ENCODE measurements at regions not wholly inside any gene's neighbourhood (a gene's known extent, or its start where the extent isn't known, plus 50 kb on each side); places are given as distances from the start of the nearest gene placed in this dataset.

DNA sequence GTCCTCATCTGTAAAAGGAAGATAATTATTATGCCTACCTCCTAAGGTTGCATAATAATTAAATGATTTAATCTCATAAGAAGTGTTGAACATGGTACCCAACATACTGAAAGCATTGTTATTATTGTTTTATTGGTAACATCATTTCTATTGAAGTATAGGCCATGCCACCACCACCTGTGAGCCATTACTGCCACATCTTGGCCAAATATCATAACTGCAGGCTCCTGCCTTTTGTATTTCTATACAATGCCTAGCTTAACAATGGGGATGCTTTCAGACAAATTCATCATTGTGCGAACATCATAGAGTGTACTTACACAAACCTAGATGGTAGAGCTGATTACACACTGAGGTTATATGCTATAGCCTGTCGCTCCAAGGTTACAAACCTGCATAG is 61.1 kb upstream of the NPSR1 start:
- no peak for DNase-seq (ENCODE audit: low read depth, low spot score)

DNA sequence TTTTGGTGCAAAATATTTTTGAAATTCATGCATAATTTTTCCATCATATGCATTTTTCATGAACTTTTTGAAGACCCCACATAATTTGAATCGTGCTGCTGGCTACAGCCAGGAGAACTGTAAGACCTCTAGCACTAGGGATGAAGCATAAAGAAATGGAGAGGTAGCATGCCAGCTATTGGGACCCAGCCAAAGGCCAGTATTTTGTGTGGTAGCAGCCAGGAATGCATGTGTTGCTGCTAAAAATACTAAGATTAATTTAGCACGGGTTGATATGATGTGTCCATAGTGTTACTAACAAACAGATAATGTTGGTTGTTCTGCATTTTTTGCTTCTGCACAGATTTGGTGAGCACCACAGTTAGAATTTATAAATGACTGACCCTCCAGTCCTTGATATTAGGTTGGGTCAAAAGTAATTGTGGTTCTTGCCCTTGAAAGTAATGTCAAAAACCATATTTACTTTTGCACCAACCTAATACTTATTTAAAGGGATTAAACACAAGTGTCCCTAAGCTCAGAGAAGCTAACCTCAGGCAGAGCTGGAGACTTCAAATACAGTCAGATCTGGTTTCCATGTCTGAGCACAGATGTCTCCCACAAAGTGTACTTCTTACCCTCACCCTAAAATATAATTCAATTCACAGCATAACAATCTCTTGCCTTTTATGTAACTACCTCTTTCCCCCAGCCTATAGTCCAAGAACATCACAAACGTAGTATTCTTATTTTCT is 54.1 kb upstream of the NPSR1 start:
- no peak for DNase-seq (ENCODE audit: low read depth, low spot score)

Data from smooth muscle cell of the brain vasculature (primary cell).